ENCODE measurements at regions not wholly inside any gene's neighbourhood (a gene's known extent, or its start where the extent isn't known, plus 50 kb on each side); places are given as distances from the start of the nearest gene placed in this dataset.
"Not testable (repeated sequence)": the region's sequence is repeated elsewhere in the genome, so short reads cannot be mapped to it uniquely, and the experiment has no call there.

DNA sequence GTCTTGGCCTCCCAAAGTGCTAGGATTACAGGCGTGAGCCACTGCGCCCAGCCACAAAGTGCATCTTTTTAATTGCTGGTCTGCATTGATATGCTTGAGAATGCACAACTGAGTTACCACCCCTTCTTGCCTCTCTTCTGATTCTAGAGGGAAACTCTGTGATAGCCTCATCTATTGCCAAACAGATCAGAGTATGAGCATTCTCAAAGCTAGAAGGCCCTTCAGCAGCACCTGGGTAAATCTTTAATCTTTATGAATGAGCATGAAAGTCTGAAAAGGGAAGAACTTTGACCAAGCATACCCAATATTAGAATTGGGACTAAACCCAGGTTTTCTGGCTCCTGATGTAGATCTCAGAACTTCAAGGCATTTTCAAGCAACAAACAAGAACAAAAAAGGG lies 298.3 kb upstream of the TNC start:
- DNase-seq: no peak
- Histone ChIP-seq H3K9me3 (0 out of 2 replicates have a peak, but pooled peaks cover 9% of the 10 kb centered on the region), H3K79me2 (ENCODE audit: insufficient read depth) (no peaks in the 10 kb centered on the region), H3K9me2 (no peaks in the 10 kb centered on the region), H3K9ac (no peak overlapping the region), H3K4me1 (ENCODE audit: control insufficient read depth in 1 of 2, insufficient read depth in 2 of 2, low read depth in 1 of 2, low read length in 1 of 2) (peaks cover 0 to 23% of the 10 kb centered on the region in 2 experiments; a peak in 2 of 4 replicates), H3K4me2 (no peak overlapping the region), H3K27me3 (ENCODE audit: insufficient read depth) (no peaks in the 10 kb centered on the region), H3K4me3 (ENCODE audit: low read depth in 2 of 2, low read length in 1 of 2) (no peak overlapping the region), H3F3A (replicated peaks; ENCODE audit: insufficient read depth) (peaks cover 6% of the 10 kb centered on the region), H2AFZ (ENCODE audit: low read depth) (no peak overlapping the region), H3K36me3 (replicated peaks in 1 of 2; ENCODE audit: control insufficient read depth in 1 of 2, insufficient read depth in 2 of 2, low read length in 1 of 2) (no peaks in the 10 kb centered on the region), H3K27ac (ENCODE audit: low read depth in 2 of 2, low read length in 1 of 2) (no peak overlapping the region), H4K20me1 (ENCODE audit: insufficient read depth) (no peaks in the 10 kb centered on the region)
- TF ChIP-seq GATA2 (CRISPR knock-in tag; IDR thresholded peaks at IDR 0.05) (no peak), RCOR1 (IDR thresholded peaks at IDR 0.05; ENCODE audit: low read length) (no peak), USF2 (IDR thresholded peaks at IDR 0.05; ENCODE audit: borderline replicate concordance, low read depth, low read length) (no peak), RXRA (IDR thresholded peaks at IDR 0.05; ENCODE audit: borderline replicate concordance, low read depth) (no peak), TEAD4 (IDR thresholded peaks at IDR 0.05; ENCODE audit: borderline replicate concordance, insufficient read depth) (no peak), MEF2A (IDR thresholded peaks at IDR 0.05; ENCODE audit: borderline replicate concordance, low read depth) (no peak), FOXJ3 (CRISPR knock-in tag; IDR thresholded peaks at IDR 0.05) (no peak), IRF3 (IDR thresholded peaks at IDR 0.05; ENCODE audit: low read depth, low read length) (no peak), TCF12 (IDR thresholded peaks at IDR 0.05) (no peak), POLR2AphosphoS5 (IDR thresholded peaks at IDR 0.05; ENCODE audit: low read depth, low read length) (no peak), GABPA (IDR thresholded peaks at IDR 0.05; ENCODE audit: low read depth) (no peak)
- TF ChIP-seq, protein P1, sequence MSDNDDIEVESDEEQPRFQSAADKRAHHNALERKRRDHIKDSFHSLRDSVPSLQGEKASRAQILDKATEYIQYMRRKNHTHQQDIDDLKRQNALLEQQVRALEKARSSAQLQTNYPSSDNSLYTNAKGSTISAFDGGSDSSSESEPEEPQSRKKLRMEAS (IDR thresholded peaks at IDR 0.05; ENCODE audit: low read depth): no peak
- TF ChIP-seq, protein P2, sequence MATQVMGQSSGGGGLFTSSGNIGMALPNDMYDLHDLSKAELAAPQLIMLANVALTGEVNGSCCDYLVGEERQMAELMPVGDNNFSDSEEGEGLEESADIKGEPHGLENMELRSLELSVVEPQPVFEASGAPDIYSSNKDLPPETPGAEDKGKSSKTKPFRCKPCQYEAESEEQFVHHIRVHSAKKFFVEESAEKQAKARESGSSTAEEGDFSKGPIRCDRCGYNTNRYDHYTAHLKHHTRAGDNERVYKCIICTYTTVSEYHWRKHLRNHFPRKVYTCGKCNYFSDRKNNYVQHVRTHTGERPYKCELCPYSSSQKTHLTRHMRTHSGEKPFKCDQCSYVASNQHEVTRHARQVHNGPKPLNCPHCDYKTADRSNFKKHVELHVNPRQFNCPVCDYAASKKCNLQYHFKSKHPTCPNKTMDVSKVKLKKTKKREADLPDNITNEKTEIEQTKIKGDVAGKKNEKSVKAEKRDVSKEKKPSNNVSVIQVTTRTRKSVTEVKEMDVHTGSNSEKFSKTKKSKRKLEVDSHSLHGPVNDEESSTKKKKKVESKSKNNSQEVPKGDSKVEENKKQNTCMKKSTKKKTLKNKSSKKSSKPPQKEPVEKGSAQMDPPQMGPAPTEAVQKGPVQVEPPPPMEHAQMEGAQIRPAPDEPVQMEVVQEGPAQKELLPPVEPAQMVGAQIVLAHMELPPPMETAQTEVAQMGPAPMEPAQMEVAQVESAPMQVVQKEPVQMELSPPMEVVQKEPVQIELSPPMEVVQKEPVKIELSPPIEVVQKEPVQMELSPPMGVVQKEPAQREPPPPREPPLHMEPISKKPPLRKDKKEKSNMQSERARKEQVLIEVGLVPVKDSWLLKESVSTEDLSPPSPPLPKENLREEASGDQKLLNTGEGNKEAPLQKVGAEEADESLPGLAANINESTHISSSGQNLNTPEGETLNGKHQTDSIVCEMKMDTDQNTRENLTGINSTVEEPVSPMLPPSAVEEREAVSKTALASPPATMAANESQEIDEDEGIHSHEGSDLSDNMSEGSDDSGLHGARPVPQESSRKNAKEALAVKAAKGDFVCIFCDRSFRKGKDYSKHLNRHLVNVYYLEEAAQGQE (IDR thresholded peaks at IDR 0.05; ENCODE audit: low read depth, low read length): no peak
- TF ChIP-seq, protein P3, sequence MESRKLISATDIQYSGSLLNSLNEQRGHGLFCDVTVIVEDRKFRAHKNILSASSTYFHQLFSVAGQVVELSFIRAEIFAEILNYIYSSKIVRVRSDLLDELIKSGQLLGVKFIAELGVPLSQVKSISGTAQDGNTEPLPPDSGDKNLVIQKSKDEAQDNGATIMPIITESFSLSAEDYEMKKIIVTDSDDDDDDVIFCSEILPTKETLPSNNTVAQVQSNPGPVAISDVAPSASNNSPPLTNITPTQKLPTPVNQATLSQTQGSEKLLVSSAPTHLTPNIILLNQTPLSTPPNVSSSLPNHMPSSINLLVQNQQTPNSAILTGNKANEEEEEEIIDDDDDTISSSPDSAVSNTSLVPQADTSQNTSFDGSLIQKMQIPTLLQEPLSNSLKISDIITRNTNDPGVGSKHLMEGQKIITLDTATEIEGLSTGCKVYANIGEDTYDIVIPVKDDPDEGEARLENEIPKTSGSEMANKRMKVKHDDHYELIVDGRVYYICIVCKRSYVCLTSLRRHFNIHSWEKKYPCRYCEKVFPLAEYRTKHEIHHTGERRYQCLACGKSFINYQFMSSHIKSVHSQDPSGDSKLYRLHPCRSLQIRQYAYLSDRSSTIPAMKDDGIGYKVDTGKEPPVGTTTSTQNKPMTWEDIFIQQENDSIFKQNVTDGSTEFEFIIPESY (IDR thresholded peaks at IDR 0.05; ENCODE audit: borderline replicate concordance, low read depth): no peak
- TF ChIP-seq, protein P4, sequence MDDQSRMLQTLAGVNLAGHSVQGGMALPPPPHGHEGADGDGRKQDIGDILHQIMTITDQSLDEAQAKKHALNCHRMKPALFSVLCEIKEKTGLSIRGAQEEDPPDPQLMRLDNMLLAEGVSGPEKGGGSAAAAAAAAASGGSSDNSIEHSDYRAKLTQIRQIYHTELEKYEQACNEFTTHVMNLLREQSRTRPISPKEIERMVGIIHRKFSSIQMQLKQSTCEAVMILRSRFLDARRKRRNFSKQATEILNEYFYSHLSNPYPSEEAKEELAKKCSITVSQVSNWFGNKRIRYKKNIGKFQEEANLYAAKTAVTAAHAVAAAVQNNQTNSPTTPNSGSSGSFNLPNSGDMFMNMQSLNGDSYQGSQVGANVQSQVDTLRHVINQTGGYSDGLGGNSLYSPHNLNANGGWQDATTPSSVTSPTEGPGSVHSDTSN (IDR thresholded peaks at IDR 0.05): no peak
- ChIA-PET CTCF (no interaction called here), POLR2A (no interaction called here)
- 100% methylated on average over 2 of the region's 2 CpGs for WGBS (ENCODE audit: low lambda C conversion rate)

- H3K9me2 ChIP-seq; H3F3A ChIP-seq (replicated peaks; ENCODE audit: insufficient read depth); H4K20me1 ChIP-seq (ENCODE audit: insufficient read depth); H3K4me2 ChIP-seq; POLR2A ChIA-PET; H3K79me2 ChIP-seq (ENCODE audit: insufficient read depth); H3K9ac ChIP-seq; CTCF ChIA-PET; H3K27me3 ChIP-seq (ENCODE audit: insufficient read depth); H3K9me3 ChIP-seq; H3K36me3 ChIP-seq (replicated peaks in 1 of 2; ENCODE audit: control insufficient read depth in 1 of 2, insufficient read depth in 2 of 2, low read length in 1 of 2); H2AFZ ChIP-seq (ENCODE audit: low read depth); H3K4me3 ChIP-seq (ENCODE audit: low read depth in 2 of 2, low read length in 1 of 2); H3K27ac ChIP-seq (ENCODE audit: low read depth in 2 of 2, low read length in 1 of 2); DNase-seq: not testable (repeated sequence)
- peaks cover 0 to 15% of the 10 kb centered on the region in 2 experiments; a peak in 2 of 4 replicates for H3K4me1 ChIP-seq (ENCODE audit: control insufficient read depth in 1 of 2, insufficient read depth in 2 of 2, low read depth in 1 of 2, low read length in 1 of 2)
- WGBS (ENCODE audit: low lambda C conversion rate): 7% methylated on average over 1 of the region's 1 CpG
Measured at GRCh38 chr9:115418181-115418580, 300.2 kb upstream of the TNC start.

All from SK-N-SH (cell line).